Small intestine (tissue), 7 donors: ENCODE measurements at regions not wholly inside any gene's neighbourhood (a gene's known extent, or its start where the extent isn't known, plus 50 kb on each side); places are given as distances from the start of the nearest gene placed in this dataset.

ENCODE experiments used
- DNase-seq, 2 donors: peaks; one replicate each; pipeline versions ENCODE4 v3.0.0 to v3.0.0-alpha.2; 2013
- FAIRE-seq: peaks from 2 replicates; lab custom pipeline; 2012; peaks lifted over from hg19 to GRCh38; lab: Jason Lieb, UNC
- H3K27ac ChIP-seq, 3 donors: one replicate each; pipeline ENCODE4 v1.5.1; 2013; ENCODE audit warnings: low read length in 2 of 3, mild to moderate bottlenecking in 2 of 3, control low read depth in 1 of 3, inconsistent platforms in 1 of 3, low read depth in 1 of 3, moderate library complexity in 1 of 3
- H3K27me3 ChIP-seq, 3 donors: one replicate each; pipeline ENCODE4 v1.6.1; 2013; ENCODE audit warnings: low read length in 3 of 3, inconsistent platforms in 1 of 3; ENCODE audit not compliant: control insufficient read depth in 3 of 3, insufficient read depth in 3 of 3
- H3K36me3 ChIP-seq, 3 donors: one replicate each; pipeline ENCODE4 v1.6.1; 2013; ENCODE audit warnings: low read length in 3 of 3, inconsistent platforms in 1 of 3, low read depth in 1 of 3, mild to moderate bottlenecking in 1 of 3, moderate library complexity in 1 of 3; ENCODE audit not compliant: control insufficient read depth in 3 of 3, insufficient read depth in 2 of 3
- H3K4me1 ChIP-seq, 3 donors: one replicate each; pipeline ENCODE4 v1.6.1; 2013; ENCODE audit warnings: low read length in 2 of 3, inconsistent platforms in 1 of 3, low read depth in 1 of 3, mild to moderate bottlenecking in 1 of 3, moderate library complexity in 1 of 3; ENCODE audit not compliant: control insufficient read depth in 3 of 3, insufficient read depth in 2 of 3
- H3K4me3 ChIP-seq, 3 donors: one replicate each; pipeline ENCODE4 v1.5.1; 2013; ENCODE audit warnings: low read length in 3 of 3, control low read depth in 1 of 3, inconsistent platforms in 1 of 3, low read depth in 1 of 3, mild to moderate bottlenecking in 1 of 3, moderate library complexity in 1 of 3
- H3K9me3 ChIP-seq, 2 donors: one replicate each; pipeline ENCODE4 v1.6.1; 2013; ENCODE audit warnings: low read depth in 1 of 2, low read length in 1 of 2; ENCODE audit not compliant: control insufficient read depth in 2 of 2, insufficient read depth in 1 of 2
- WGBS, 3 donors: extraction: QIAGEN DNeasy Blood & Tissue Kit; methylation state at CpG; one replicate each; pipeline ENCODE4 v1.1.7; 2013; 5-methylcytosine and 5-hydroxymethylcytosine counted together
- donor health status: healthy with polysubstance abuse.
- donor health status: control.
- donor health status: control.
- donor health status: Bipolar disorder and iron deficiency.
- donor health status: healthy.

DNA sequence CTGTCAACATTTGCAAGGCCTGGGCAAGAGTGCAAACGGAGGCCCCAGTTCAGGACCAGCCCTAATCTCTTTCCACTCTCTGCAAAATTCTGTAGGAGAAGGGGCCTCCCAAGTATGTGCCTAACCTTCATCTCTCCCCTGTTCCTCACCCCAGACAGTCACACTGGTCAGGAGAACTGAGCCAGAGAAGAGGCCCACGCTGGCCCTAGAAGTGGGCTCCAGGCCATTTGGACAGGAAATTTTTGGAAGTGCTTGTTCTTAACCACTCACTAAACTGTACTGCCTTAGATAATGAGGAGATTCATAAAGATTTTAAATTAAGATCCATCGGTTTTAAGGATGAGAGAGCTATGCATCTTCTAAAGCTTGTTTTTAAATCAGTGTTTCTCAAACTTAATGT lies 129.7 kb upstream of the ADGRL2 start:
- Histone ChIP-seq H3K4me3 (no peak overlapping the region), H3K27me3 (no peaks in the 10 kb centered on the region), H3K36me3 (no peaks in the 10 kb centered on the region), H3K9me3 (no peaks in the 10 kb centered on the region), H3K4me1 (no peaks in the 10 kb centered on the region), H3K27ac (no peak overlapping the region)
- 65 to 74% (median 72%) methylated on average over 3 of the region's 3 CpGs for WGBS, 3 donors
- no peak for DNase-seq
- no peak for FAIRE-seq

DNA sequence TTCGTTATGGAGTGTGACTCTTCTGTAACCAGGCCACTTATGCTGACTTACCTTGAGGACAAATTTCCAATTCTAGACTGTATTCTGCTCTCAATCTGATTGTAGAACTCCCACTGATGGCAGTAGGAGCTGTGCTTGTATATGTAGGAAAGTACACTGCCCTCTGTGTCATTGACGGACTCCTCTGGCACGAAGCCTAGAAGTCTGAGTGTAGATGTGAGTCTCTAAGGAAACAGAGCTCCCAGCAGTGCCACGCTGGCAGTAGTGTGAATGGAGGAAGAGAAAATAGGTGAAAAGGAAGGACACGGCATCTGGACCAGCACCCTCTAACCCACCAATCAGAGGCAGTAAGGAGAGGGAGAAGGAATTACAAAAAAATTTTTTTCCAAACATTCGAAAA lies 130.4 kb upstream of the ADGRL2 start:
- no peaks in the 10 kb centered on the region for H3K4me1 ChIP-seq
- WGBS, 3 donors: 18 to 28% (median 27%) methylated on average over 6 of the region's 6 CpGs
- H3K27ac ChIP-seq: no peak overlapping the region
- H3K9me3 ChIP-seq: no peaks in the 10 kb centered on the region
- no peak for FAIRE-seq
- DNase-seq: peak; percentile 75 to 82
- H3K27me3 ChIP-seq: no peaks in the 10 kb centered on the region
- no peaks in the 10 kb centered on the region for H3K36me3 ChIP-seq
- H3K4me3 ChIP-seq: no peak overlapping the region

DNA sequence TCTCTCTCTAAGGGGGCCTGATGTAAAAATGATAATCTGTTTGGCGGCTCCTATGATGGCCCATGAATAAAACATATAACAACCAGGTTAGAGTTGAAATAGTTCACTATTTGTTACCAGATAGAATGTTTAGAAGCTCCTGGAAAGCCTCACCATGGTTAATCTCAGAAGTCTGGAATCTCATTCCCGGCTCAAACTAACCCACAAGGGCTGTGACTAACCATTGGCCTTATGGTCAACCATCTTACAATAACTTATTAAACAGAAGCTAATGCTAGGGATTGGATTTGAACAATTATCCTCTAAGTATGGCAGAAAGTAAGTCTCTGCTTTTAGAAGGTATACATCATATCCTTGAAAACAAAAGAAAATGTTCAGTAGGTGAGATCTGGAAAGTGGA lies 134.1 kb upstream of the ADGRL2 start:
- H3K36me3 ChIP-seq: no peaks in the 10 kb centered on the region
- no peaks in the 10 kb centered on the region for H3K4me1 ChIP-seq
- H3K27ac ChIP-seq: no peak overlapping the region
- H3K4me3 ChIP-seq: no peak overlapping the region
- WGBS, 3 donors: 88 to 95% (median 94%) methylated on average over 2 of the region's 2 CpGs
- H3K9me3 ChIP-seq: no peaks in the 10 kb centered on the region
- DNase-seq (no peak), FAIRE-seq (no peak)
- no peaks in the 10 kb centered on the region for H3K27me3 ChIP-seq

DNA sequence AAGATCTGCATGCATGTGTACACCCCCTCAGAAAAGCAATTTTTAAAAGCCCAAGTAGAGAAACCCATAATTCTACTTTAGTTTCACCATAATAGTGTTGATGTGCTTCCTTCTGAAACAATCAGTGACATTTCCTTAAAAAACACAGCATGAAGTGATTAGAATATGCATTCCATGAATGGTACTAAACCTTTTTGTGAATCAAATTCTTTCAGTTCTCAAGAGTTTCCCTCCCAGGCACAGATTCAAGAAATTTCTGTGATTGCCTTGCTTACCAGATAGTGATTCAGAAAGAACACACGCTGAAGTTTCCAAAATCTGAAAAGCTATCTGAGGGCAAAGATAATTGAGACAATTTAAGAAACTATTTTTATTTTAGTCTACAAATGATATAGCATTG lies 136.4 kb upstream of the ADGRL2 start:
- Histone ChIP-seq H3K9me3 (no peaks in the 10 kb centered on the region), H3K27ac (no peak overlapping the region), H3K4me3 (no peak overlapping the region), H3K27me3 (no peaks in the 10 kb centered on the region), H3K36me3 (no peaks in the 10 kb centered on the region), H3K4me1 (no peaks in the 10 kb centered on the region)
- DNase-seq (no peak), FAIRE-seq (no peak)
- 63 to 78% (median 76%) methylated on average over 1 of the region's 1 CpG for WGBS, 3 donors

DNA sequence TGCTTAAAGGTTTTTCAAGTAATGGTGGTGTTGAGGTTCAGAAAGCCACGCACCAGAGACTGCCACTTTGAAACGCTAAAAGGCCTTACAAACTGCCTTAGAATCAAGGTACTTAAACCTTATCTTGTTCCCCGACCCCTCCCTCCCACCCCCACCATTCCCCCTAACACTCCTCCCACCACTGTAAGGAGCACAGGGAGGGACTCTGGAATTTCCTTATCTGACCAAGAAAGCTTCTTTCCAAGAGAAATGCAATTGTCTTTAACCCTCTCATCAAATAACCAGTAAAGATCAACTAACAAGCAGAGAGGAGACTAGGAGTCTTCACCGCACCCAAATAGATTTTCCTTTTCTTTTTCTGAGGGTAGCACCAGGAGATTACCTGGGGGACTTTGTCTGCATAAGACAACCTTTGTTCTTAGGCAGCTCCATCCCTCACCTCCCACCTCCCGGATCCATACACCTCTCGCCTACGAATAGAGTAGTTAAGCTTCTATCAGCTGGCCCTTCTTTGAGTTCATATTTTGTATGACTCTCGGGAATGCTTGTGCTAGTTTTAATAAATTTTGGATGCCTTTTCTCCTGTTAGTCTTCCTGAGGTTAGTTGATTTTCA lies 137.7 kb upstream of the ADGRL2 start:
- 84 to 88% (median 85%) methylated on average over 8 of the region's 8 CpGs for WGBS, 3 donors
- H3K27me3 ChIP-seq: no peaks in the 10 kb centered on the region
- no peak for DNase-seq
- no peaks in the 10 kb centered on the region for H3K36me3 ChIP-seq
- no peaks in the 10 kb centered on the region for H3K4me1 ChIP-seq
- no peak overlapping the region for H3K4me3 ChIP-seq
- H3K27ac ChIP-seq: no peak overlapping the region
- FAIRE-seq: no peak
- no peaks in the 10 kb centered on the region for H3K9me3 ChIP-seq

DNA sequence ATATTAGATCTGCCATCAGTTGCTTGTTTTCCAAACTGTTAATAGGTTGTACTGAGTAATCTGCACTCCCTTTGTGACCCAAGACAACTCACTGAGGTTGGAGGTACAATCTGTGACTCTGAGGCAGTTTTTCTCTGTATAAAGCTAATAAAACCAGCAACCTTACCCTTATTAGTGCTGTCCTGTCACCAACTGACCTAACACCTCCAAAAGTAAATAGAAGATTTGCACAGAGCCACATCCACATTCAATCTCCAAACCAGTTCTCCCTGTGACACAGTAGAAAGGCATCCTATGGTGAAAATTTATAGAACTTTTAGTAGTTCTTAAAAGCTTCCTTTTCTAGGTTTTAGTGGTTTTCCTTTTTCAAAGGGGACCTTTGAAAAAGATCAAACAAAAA lies 140.4 kb upstream of the ADGRL2 start:
- Histone ChIP-seq H3K27me3 (no peaks in the 10 kb centered on the region), H3K27ac (no peak overlapping the region), H3K4me1 (no peaks in the 10 kb centered on the region), H3K4me3 (no peak overlapping the region), H3K36me3 (no peaks in the 10 kb centered on the region), H3K9me3 (no peaks in the 10 kb centered on the region)
- FAIRE-seq: no peak
- DNase-seq: no peak

DNA sequence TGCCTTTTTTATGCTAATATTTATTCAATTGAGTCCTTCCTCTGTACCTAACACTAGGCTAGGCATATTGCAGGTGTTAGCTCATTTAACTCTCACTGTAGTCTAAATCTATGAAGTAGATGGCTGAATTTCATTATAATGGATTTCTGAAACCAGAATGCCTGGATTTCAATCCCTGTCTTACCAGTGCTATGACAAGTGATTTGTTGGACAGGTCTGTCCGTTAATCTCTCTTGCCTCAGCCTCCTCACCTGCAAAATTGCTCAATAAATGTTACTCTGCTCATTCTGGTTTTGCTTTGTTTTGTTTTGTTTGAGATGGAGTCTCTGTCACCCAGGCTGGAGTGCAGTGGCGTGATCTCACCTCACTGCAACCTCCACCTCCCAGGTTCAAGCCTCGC lies 146.1 kb upstream of the ADGRL2 start:
- FAIRE-seq (no peak), DNase-seq (no peak)
- Histone ChIP-seq H3K27me3 (no peaks in the 10 kb centered on the region), H3K9me3 (no peaks in the 10 kb centered on the region), H3K4me3 (no peak overlapping the region), H3K36me3 (no peaks in the 10 kb centered on the region), H3K4me1 (no peaks in the 10 kb centered on the region), H3K27ac (no peak overlapping the region)
- 84 to 92% (median 84%) methylated on average over 3 of the region's 3 CpGs for WGBS, 3 donors

DNA sequence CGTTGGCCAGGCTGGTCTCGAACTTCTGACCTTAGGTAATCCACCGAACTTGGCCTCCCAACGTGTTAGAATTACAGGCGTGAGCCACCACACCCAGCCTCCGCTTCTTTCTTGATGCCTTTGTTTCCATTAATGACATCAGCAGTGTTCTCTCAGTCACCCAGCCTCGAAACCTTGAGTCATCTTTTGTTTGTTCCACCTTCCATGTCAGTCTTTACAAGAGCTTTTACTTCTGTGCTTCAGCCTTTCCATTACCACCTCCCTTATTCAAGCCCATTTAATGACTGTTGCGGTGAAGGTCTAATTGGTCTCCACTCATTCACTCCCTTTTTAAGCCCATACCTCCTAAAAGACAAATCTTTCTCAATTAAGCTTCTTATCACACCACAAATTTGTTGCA lies 146.6 kb upstream of the ADGRL2 start:
- no peak overlapping the region for H3K4me3 ChIP-seq
- 69 to 77% (median 73%) methylated on average over 7 to 8 of the region's 8 CpGs for WGBS, 3 donors
- H3K27me3 ChIP-seq: no peaks in the 10 kb centered on the region
- no peaks in the 10 kb centered on the region for H3K36me3 ChIP-seq
- no peak for DNase-seq
- FAIRE-seq: no peak
- no peak overlapping the region for H3K27ac ChIP-seq
- no peaks in the 10 kb centered on the region for H3K4me1 ChIP-seq
- H3K9me3 ChIP-seq: no peaks in the 10 kb centered on the region

DNA sequence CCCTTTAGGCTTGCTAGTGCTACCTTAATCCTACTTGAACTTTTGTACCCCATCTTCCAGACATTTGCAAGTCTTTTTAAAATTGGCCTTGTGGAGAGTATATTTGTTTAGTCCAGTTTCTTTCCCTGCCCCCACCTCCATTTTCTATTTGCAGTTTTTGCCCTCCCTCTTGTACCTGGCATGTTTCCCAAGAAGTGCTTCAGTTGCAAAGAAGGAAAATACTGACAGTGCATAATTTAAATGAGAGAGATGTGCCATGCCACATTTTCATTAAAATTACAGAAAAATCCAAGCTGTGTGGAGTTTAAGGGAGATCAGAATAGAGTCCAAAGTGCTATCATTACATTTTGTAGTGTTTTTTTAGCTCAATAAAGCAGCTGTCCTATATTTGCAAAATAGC lies 150.0 kb upstream of the ADGRL2 start:
- no peaks in the 10 kb centered on the region for H3K9me3 ChIP-seq
- no peak overlapping the region for H3K27ac ChIP-seq
- H3K4me1 ChIP-seq: no peaks in the 10 kb centered on the region
- no peak for FAIRE-seq
- no peak overlapping the region for H3K4me3 ChIP-seq
- no peaks in the 10 kb centered on the region for H3K36me3 ChIP-seq
- no peak for DNase-seq
- no peaks in the 10 kb centered on the region for H3K27me3 ChIP-seq
